ENCODE measurements at regions not wholly inside any gene's neighbourhood (a gene's known extent, or its start where the extent isn't known, plus 50 kb on each side); places are given as distances from the start of the nearest gene placed in this dataset.

- TF ChIP-seq HDAC2 (IDR thresholded peaks at IDR 0.05; ENCODE audit: borderline replicate concordance in 1 of 2, low read depth in 2 of 2, low read length in 2 of 2) (no peak), JUND (IDR thresholded peaks at IDR 0.05; ENCODE audit: low read length) (no peak), POLR2A (IDR thresholded peaks at IDR 0.05; ENCODE audit: control extremely low read depth in 1 of 2, low read depth in 2 of 2, low read length in 2 of 2) (no peak), CTCF (IDR thresholded peaks at IDR 0.05; ENCODE audit: control extremely low read depth in 1 of 3, insufficient read depth in 1 of 3, low read depth in 1 of 3, low read length in 3 of 3) (no peak), TBP (IDR thresholded peaks at IDR 0.05; ENCODE audit: low read depth, low read length) (no peak), RAD21 (IDR thresholded peaks at IDR 0.05 in 1 of 2, conservative IDR thresholded peaks at IDR 0.05 in 1 of 2; ENCODE audit: low read depth in 2 of 2, low read length in 2 of 2) (peak; percentile 15 to 33; a peak in 2 of 4 replicates), YY1 (IDR thresholded peaks at IDR 0.05; ENCODE audit: low read depth, low read length) (no peak), SP1 (IDR thresholded peaks at IDR 0.05; ENCODE audit: low read depth, low read length) (no peak), POLR2AphosphoS5 (IDR thresholded peaks at IDR 0.05; ENCODE audit: low read depth, low read length) (no peak), EZH2 (IDR thresholded peaks at IDR 0.05; ENCODE audit: low read depth, low read length, severe bottlenecking) (no peak), CREB1 (IDR thresholded peaks at IDR 0.05) (no peak)
- TF ChIP-seq, protein P1, sequence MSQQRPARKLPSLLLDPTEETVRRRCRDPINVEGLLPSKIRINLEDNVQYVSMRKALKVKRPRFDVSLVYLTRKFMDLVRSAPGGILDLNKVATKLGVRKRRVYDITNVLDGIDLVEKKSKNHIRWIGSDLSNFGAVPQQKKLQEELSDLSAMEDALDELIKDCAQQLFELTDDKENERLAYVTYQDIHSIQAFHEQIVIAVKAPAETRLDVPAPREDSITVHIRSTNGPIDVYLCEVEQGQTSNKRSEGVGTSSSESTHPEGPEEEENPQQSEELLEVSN (IDR thresholded peaks at IDR 0.05) = no peak
Measured at GRCh38 chr4:162457071-162457865, 293.5 kb upstream of the FSTL5 start.

Measured in H1 (cell line).